Inferior parietal cortex (tissue), 1 donor: ENCODE measurements at regions not wholly inside any gene's neighbourhood (a gene's known extent, or its start where the extent isn't known, plus 50 kb on each side); places are given as distances from the start of the nearest gene placed in this dataset.
"Not testable (repeated sequence)": the region's sequence is repeated elsewhere in the genome, so short reads cannot be mapped to it uniquely, and the experiment has no call there.

Experiments
- DNase-seq: peaks from one replicate; pipeline ENCODE4 v3.0.0-alpha.2; 2016; ENCODE audit errors: extremely low spot score

GRCh38 chr15:56568466-56569167, 103.7 kb upstream of the MNS1 start:
- DNase-seq: no peak

- DNase-seq: no peak
These were observed 92.5 kb upstream of the MNS1 start for GRCh38 chr15:56557415-56557814.

- no peak for DNase-seq
These were observed 88.5 kb upstream of the MNS1 start for GRCh38 chr15:56553486-56553885.

GRCh38 chr15:56552659-56553058, 87.7 kb upstream of the MNS1 start:
- no peak for DNase-seq

GRCh38 chr15:56540570-56540969, 75.6 kb upstream of the MNS1 start:
- DNase-seq: not testable (repeated sequence)

GRCh38 chr15:56540157-56540556, 75.2 kb upstream of the MNS1 start:
- DNase-seq: not testable (repeated sequence)

GRCh38 chr15:56538901-56539545, 74.1 kb upstream of the MNS1 start:
- DNase-seq: no peak

- DNase-seq: no peak
These were observed 72.9 kb upstream of the MNS1 start for GRCh38 chr15:56537881-56538280.

GRCh38 chr15:56534728-56535127, 69.8 kb upstream of the MNS1 start:
- no peak for DNase-seq

GRCh38 chr15:56533731-56534403, 68.9 kb upstream of the MNS1 start:
- peak; percentile 42 for DNase-seq

GRCh38 chr15:56532721-56533460, 68.0 kb upstream of the MNS1 start:
- DNase-seq: peak; percentile 59

- DNase-seq: no peak
These were observed 65.2 kb upstream of the MNS1 start for GRCh38 chr15:56530157-56530556.

GRCh38 chr15:56528136-56528535, 63.2 kb upstream of the MNS1 start:
- no peak for DNase-seq

GRCh38 chr15:56524915-56525314, 60.0 kb upstream of the MNS1 start:
- no peak for DNase-seq

- no peak for DNase-seq
These were observed 58.6 kb upstream of the MNS1 start for GRCh38 chr15:56523521-56523920.

- no peak for DNase-seq
These were observed 54.1 kb upstream of the MNS1 start for GRCh38 chr15:56519000-56519399.
